Astrocyte of the cerebellum (primary cell): ENCODE measurements at regions not wholly inside any gene's neighbourhood (a gene's known extent, or its start where the extent isn't known, plus 50 kb on each side); places are given as distances from the start of the nearest gene placed in this dataset.

Experiments used
- DNase-seq: peaks from one replicate; pipeline ENCODE4 v3.0.0-alpha.2; 2011; ENCODE audit warnings: low read depth
- H3K4me3 ChIP-seq: 2 replicates; pipeline ENCODE4 v1.5.1; 2011; ENCODE audit warnings: mild to moderate bottlenecking, low read depth, low read length, moderate library complexity
- in situ Hi-C: cut with HindIII; loops from 2 replicates; pipeline ENCODE4 v1.10.0; 2017; ENCODE audit warnings: low sequenced_read_pairs
- TF ChIP-seq, protein P1 (sequence below): IDR thresholded peaks from 2 replicates; pipeline ENCODE4 v1.5.1; 2012; ENCODE audit warnings: low read length, low read depth, moderate library complexity, mild to moderate bottlenecking; ENCODE audit errors: missing control alignments

DNA sequence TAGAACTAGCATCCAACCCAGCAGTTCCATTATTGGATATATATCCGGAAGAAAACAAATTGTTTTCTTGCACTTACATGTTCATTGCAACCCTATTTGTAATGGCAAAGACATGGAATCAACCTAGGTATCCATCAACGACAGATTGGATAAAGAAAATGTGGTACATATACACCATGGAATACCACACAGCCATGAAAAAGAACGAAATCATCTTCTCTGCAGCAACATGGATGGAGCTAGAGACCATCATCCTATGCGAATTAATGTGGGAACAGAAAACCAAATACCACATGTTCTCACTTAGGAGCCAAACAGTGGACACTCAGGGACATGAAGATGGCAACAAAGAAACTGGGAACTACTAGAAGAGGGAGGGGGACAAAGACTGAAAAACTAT, 352.7 kb downstream of the CDH2 start:
- DNase-seq = no peak
- TF ChIP-seq, protein P1, sequence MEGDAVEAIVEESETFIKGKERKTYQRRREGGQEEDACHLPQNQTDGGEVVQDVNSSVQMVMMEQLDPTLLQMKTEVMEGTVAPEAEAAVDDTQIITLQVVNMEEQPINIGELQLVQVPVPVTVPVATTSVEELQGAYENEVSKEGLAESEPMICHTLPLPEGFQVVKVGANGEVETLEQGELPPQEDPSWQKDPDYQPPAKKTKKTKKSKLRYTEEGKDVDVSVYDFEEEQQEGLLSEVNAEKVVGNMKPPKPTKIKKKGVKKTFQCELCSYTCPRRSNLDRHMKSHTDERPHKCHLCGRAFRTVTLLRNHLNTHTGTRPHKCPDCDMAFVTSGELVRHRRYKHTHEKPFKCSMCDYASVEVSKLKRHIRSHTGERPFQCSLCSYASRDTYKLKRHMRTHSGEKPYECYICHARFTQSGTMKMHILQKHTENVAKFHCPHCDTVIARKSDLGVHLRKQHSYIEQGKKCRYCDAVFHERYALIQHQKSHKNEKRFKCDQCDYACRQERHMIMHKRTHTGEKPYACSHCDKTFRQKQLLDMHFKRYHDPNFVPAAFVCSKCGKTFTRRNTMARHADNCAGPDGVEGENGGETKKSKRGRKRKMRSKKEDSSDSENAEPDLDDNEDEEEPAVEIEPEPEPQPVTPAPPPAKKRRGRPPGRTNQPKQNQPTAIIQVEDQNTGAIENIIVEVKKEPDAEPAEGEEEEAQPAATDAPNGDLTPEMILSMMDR = no peak
- no peak overlapping the region for H3K4me3 ChIP-seq
- in situ Hi-C loops = no loop called here

DNA sequence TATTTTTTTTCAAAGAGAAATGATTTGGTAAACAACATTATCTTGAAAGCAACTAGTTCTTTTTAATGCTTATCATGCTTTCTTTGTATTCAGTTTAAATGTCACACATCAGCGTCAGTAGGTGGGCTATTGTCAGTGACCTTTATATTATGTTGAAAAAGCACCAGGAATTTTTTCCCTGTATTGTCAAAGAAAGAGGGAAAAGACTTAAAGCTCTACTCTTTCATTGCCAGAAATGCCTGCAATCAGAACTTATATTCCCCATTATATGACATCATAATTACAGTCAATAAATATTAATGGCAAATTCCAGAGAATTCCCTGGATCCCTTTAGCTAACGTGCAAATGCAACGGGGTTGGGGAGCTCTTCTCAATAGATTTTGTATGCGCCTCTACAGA, 353.9 kb downstream of the CDH2 start:
- TF ChIP-seq, protein P1 = no peak
- in situ Hi-C loops = no loop called here
- no peak for DNase-seq
- no peak overlapping the region for H3K4me3 ChIP-seq

DNA sequence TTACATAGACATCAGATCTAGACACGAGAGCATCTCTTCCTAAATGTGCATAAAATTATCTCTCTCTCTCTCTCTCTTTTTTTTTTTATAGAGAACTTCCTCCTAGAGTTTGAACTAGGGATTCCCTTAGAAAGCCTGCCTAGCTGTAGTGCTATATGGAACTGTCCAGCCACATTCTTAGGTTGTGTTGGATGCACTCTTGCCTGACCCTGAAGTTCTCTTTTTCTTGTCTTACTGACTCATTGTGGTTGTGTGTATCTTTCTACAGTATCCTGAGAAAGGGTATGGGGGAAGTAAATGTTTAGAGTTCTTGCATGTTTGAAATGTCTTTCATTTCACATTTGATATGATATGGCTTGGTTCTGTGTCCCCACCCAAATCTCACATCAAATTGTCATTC, 368.2 kb downstream of the CDH2 start:
- TF ChIP-seq, protein P1 = no peak
- no peak for DNase-seq
- in situ Hi-C loops = loop anchor here (5.0 kb wide), 1 partner anchor 34 kb away; no protein-coding TSS in a partner anchor
- H3K4me3 ChIP-seq = no peak overlapping the region

DNA sequence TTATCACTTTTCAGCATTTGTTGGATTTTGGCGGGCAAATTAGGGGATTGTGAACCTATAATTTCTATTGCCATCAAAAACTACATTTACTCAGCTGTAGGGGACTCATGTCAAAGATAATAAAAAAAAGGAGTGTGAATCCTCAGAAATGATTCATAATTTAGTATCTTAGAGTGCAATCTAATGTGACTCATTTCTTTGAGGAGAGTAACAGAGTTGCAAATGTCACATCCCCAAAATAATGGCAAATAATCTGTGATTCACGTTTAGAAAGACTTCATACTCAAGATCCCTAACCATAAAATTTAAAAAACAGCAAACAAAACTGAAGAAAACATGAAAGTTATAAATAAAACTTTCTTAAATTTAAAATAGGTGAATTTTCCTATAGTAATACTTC, 373.0 kb downstream of the CDH2 start:
- no peak for DNase-seq
- TF ChIP-seq, protein P1 = no peak
- in situ Hi-C loops = no loop called here
- H3K4me3 ChIP-seq = no peak overlapping the region

DNA sequence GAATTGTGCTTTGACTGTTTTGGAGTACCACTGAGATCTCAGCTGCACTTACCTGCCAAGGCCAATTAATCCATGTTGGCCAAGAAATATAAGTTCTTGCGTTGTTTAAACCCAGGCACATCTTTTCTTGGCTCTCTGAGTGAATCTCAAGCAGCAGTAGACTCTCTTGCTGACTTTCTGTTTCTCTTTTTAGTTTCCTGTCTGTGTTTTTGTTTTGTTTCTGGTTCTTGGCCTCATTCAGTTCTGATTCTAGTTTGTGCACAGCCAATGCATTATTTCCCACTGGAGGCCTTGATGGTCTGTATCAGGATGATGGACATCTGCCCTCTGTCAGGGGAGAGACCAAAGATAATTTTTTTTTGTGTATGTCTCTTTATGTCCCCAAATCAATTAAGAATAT, 379.4 kb downstream of the CDH2 start:
- in situ Hi-C loops = no loop called here

DNA sequence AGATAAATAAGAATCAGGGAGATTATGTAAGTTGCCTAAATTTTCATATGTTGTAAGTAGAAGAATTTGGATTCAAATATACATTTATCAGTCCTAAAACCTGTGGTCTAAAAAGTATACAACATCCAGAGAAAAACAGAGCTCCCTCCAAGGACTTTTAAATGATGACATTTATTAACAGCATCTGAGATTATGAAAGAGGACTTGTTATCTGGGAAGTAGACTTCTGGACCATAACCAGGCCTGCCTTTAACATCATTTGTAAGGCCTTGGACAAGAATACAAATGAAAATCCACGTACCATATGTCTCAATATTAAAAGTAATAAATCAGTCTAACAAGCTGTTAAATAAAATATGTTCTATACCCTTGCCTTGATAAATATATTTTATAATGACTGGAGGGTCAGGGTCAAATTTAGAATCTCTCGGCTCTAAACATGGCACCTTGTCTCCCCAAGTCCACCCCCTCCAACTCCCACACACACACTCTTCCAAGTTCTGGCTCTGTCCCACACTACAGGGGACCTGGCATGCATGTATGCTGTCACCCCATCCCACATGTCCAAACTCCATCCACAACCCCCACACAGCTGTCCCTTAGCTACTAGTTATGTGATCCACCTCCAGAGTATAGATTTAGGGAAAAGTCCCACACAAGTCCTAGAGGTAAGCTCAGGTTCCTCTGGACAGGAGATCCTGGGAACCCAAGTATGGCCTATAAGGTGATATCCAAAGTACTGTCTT, 382.6 kb downstream of the CDH2 start:
- TF ChIP-seq, protein P1 = no peak
- no peak for DNase-seq
- no peak overlapping the region for H3K4me3 ChIP-seq
- in situ Hi-C loops = no loop called here

More for the DNA sequence above, 379.4 kb downstream of the CDH2 start:
- no peak overlapping the region for H3K4me3 ChIP-seq
- DNase-seq = no peak
- TF ChIP-seq, protein P1 = no peak
